ENCODE measurements at regions not wholly inside any gene's neighbourhood (a gene's known extent, or its start where the extent isn't known, plus 50 kb on each side); places are given as distances from the start of the nearest gene placed in this dataset.
"Not testable (repeated sequence)": the region's sequence is repeated elsewhere in the genome, so short reads cannot be mapped to it uniquely, and the experiment has no call there.

DNA sequence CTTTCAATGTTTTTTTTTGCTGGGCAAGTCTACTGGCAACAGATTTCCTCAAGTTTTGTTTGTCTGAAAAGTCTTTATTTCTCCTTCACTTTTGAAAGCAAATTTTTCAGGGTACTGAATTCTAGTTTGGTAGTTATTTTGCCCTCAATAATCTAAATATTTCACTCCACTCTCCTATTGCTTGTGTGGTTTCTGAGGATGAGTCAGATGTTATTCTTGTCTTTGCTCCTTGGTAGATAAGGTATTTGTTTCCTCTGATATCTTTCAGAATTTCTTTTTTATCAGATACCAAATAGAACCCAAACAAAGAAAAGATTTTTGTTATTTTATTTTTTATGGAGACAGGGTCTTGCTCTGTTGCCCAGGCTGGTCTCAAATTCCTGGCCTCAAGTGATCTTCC is 99.2 kb upstream of the MALRD1 start:
- no peak overlapping the region for H3K4me3 ChIP-seq (ENCODE audit: low read length in 3 of 3)
- H3K36me3 ChIP-seq (ENCODE audit: control insufficient read depth in 2 of 3, insufficient read depth in 3 of 3, low read length in 3 of 3), result no peaks in the 10 kb centered on the region
- no peak for FAIRE-seq
- no peak overlapping the region for H3K27ac ChIP-seq (ENCODE audit: low read depth in 2 of 2, low read length in 2 of 2)
- H3K9me3 ChIP-seq (ENCODE audit: control insufficient read depth in 2 of 3, insufficient read depth in 1 of 3, low read length in 3 of 3), result peaks cover 0 to 5% (median 0%) of the 10 kb centered on the region in 3 donors
- no peaks in the 10 kb centered on the region for H3K27me3 ChIP-seq (ENCODE audit: control insufficient read depth, insufficient read depth, low read length)
- TF ChIP-seq, protein P1, sequence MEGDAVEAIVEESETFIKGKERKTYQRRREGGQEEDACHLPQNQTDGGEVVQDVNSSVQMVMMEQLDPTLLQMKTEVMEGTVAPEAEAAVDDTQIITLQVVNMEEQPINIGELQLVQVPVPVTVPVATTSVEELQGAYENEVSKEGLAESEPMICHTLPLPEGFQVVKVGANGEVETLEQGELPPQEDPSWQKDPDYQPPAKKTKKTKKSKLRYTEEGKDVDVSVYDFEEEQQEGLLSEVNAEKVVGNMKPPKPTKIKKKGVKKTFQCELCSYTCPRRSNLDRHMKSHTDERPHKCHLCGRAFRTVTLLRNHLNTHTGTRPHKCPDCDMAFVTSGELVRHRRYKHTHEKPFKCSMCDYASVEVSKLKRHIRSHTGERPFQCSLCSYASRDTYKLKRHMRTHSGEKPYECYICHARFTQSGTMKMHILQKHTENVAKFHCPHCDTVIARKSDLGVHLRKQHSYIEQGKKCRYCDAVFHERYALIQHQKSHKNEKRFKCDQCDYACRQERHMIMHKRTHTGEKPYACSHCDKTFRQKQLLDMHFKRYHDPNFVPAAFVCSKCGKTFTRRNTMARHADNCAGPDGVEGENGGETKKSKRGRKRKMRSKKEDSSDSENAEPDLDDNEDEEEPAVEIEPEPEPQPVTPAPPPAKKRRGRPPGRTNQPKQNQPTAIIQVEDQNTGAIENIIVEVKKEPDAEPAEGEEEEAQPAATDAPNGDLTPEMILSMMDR (IDR thresholded peaks at IDR 0.05; ENCODE audit: borderline replicate concordance, extremely low read depth, insufficient read depth), result no peak
- intact Hi-C loops (cut with DNase I), result no loop called here
- DNase-seq, result no peak
- no peak overlapping the region for H3K9ac ChIP-seq (ENCODE audit: low read length in 3 of 3)
- H3K4me1 ChIP-seq (ENCODE audit: control insufficient read depth in 2 of 3, insufficient read depth in 2 of 3, low read depth in 1 of 3, low read length in 3 of 3), result no peaks in the 10 kb centered on the region

DNA sequence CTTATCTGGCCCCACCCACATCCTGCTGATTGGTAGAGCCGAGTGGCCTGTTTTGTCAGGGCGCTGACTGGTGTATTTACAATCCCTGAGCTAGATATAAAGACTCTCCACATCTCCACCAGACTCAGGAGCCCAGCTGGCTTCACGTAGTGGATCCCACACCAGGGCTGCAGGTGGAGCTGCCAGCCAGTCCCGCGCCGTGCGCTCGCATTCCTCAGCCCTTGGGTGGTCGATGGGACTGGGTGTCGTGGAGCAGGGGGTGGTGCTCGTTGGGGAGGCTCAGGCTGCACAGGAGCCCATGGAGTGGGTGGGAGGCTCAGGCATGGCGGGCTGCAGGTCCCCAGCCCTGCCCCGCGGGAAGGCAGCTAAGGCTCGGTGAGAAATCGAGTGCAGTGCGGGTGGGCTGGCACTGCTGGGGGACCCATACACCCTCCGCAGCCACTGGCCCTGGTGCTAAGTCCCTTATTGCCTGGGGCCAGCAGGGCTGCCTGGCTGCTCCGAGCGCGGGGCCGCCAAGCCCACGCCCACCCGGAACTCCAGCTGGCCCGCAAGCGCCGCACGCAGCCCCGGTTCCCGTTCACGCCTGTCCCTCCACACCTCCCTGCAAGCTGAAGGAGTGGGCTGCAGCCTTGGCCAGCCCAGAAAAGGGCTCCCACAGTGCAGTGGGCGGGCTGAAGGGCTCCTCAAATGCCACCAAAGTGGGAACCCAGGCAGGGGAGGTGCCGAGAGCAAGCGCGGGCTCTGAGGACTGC is 97.4 kb upstream of the MALRD1 start:
- DNase-seq, result peak in 1 of 5 donors; percentile 57
- H3K36me3 ChIP-seq (ENCODE audit: control insufficient read depth in 2 of 3, insufficient read depth in 3 of 3, low read length in 3 of 3); intact Hi-C loops (cut with DNase I); FAIRE-seq; H3K4me1 ChIP-seq (ENCODE audit: control insufficient read depth in 2 of 3, insufficient read depth in 2 of 3, low read depth in 1 of 3, low read length in 3 of 3); H3K27me3 ChIP-seq (ENCODE audit: control insufficient read depth, insufficient read depth, low read length); H3K9me3 ChIP-seq (ENCODE audit: control insufficient read depth in 2 of 3, insufficient read depth in 1 of 3, low read length in 3 of 3); H3K4me3 ChIP-seq (ENCODE audit: low read length in 3 of 3); H3K9ac ChIP-seq (ENCODE audit: low read length in 3 of 3); H3K27ac ChIP-seq (ENCODE audit: low read depth in 2 of 2, low read length in 2 of 2): not testable (repeated sequence)

DNA sequence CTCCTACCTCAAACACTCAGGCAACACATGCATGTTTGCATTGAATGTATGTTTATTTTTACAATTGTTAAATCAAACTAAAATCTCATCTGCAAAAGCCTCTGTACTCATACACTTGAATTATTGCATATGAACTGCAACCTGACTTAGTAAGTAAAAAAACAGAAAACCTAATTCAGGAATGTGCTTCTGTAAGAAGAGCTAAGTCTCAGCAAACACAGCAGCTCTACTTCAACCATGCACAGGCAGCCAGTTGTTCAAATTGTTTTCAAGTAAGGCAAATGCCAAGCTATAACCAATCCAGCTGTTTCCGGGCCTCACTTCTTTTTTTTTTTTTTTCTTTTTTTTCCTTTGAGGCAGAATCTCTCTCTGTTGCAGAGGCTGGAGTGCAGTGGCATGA is 93.5 kb upstream of the MALRD1 start:
- DNase-seq (peak in 1 of 5 donors; percentile 3), FAIRE-seq (no peak)
- no peak overlapping the region for H3K4me3 ChIP-seq (ENCODE audit: low read length in 3 of 3)
- no peak overlapping the region for H3K9ac ChIP-seq (ENCODE audit: low read length in 3 of 3)
- H3K27ac ChIP-seq (ENCODE audit: low read depth in 2 of 2, low read length in 2 of 2), result no peak overlapping the region
- intact Hi-C loops (cut with DNase I), result no loop called here
- no peaks in the 10 kb centered on the region for H3K4me1 ChIP-seq (ENCODE audit: control insufficient read depth in 2 of 3, insufficient read depth in 2 of 3, low read depth in 1 of 3, low read length in 3 of 3)
- no peaks in the 10 kb centered on the region for H3K36me3 ChIP-seq (ENCODE audit: control insufficient read depth in 2 of 3, insufficient read depth in 3 of 3, low read length in 3 of 3)
- no peaks in the 10 kb centered on the region for H3K27me3 ChIP-seq (ENCODE audit: control insufficient read depth, insufficient read depth, low read length)
- TF ChIP-seq, protein P1 (IDR thresholded peaks at IDR 0.05; ENCODE audit: borderline replicate concordance, extremely low read depth, insufficient read depth), result no peak
- no peaks in the 10 kb centered on the region for H3K9me3 ChIP-seq (ENCODE audit: control insufficient read depth in 2 of 3, insufficient read depth in 1 of 3, low read length in 3 of 3)

DNA sequence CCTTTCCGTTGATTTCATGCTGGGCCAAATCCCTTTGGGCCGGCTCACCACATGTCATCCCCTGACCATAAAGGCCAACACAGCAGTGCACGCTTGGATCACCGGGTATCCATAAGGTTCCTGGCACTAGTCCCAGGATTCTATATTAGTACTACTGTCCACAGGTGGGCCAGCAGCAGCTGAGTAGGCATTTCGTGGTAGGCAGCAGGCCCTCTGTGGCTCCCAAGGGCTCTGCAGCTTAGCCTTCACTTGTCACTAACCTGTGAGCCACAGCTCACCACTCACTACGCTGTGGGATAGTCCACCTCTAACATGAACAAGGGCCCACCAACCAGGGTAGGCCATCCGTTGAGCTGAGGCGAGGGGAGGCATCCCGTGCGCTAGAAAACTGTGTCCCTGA is 89.2 kb upstream of the MALRD1 start:
- DNase-seq, result no peak
- TF ChIP-seq, protein P1 (IDR thresholded peaks at IDR 0.05; ENCODE audit: borderline replicate concordance, extremely low read depth, insufficient read depth), result no peak
- no peak overlapping the region for H3K4me3 ChIP-seq (ENCODE audit: low read length in 3 of 3)
- H3K9ac ChIP-seq (ENCODE audit: low read length in 3 of 3), result no peak overlapping the region
- no peaks in the 10 kb centered on the region for H3K27me3 ChIP-seq (ENCODE audit: control insufficient read depth, insufficient read depth, low read length)
- H3K4me1 ChIP-seq (ENCODE audit: control insufficient read depth in 2 of 3, insufficient read depth in 2 of 3, low read depth in 1 of 3, low read length in 3 of 3), result no peaks in the 10 kb centered on the region
- intact Hi-C loops (cut with DNase I), result no loop called here
- H3K36me3 ChIP-seq (ENCODE audit: control insufficient read depth in 2 of 3, insufficient read depth in 3 of 3, low read length in 3 of 3), result no peaks in the 10 kb centered on the region
- FAIRE-seq, result no peak
- H3K9me3 ChIP-seq (ENCODE audit: control insufficient read depth in 2 of 3, insufficient read depth in 1 of 3, low read length in 3 of 3), result no peaks in the 10 kb centered on the region
- H3K27ac ChIP-seq (ENCODE audit: low read depth in 2 of 2, low read length in 2 of 2), result no peak overlapping the region

Data from kidney (tissue), 13 donors.